ENCODE measurements at regions not wholly inside any gene's neighbourhood (a gene's known extent, or its start where the extent isn't known, plus 50 kb on each side); places are given as distances from the start of the nearest gene placed in this dataset.

DNA sequence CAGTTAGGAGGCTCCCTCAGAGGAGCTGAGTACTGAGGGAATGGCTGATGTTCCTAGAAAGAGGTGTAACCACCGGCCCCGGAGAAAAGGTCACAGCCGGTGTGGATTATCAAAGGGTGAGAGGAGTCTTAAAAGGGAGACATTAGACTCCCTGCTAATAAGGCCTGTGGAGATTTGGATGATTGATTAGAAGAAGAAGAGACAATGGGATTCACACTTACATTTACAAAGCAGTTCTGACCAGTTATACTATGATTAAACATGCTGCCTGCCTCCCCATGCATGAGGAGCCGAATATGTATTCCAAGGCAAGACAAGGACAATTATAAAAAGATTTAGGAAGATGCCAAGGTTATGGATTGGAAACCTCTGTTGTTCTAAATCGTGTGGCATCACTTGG lies 302.4 kb downstream of the SLC4A3 start:
- Mint-ChIP-seq H3K36me3 (peaks cover 0 to 7% of the 10 kb centered on the region in 2 donors), H3K9me3 (peaks cover 0 to 5% of the 10 kb centered on the region in 2 donors), H3K27ac (no peak overlapping the region)
- no peak for DNase-seq (ENCODE audit: low spot score in 2 of 2)
- no peak for ATAC-seq

DNA sequence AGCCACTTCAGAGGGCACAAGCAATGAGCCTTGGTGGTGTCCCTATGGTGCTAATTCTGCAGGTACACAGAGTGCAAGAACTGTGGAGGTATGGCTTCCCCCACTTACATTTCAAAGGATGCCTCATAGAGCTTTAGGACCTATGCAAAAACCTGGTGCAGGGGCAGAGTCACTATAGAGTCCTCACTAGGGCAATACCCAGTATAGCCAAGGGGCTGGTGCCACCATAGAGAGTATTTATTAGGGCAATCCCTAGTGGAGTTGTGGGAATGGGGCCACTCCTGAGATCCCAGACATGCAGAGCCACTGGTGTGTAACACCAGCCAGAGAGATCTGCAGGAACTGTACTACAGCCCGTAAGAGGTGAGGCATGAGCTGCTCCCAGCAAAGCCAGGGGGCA lies 312.2 kb downstream of the SLC4A3 start:
- H3K36me3 Mint-ChIP-seq = no peaks in the 10 kb centered on the region
- no peaks in the 10 kb centered on the region for H3K9me3 Mint-ChIP-seq
- ATAC-seq (no peak), DNase-seq (ENCODE audit: low spot score in 2 of 2) (no peak)
- no peak overlapping the region for H3K27ac Mint-ChIP-seq

DNA sequence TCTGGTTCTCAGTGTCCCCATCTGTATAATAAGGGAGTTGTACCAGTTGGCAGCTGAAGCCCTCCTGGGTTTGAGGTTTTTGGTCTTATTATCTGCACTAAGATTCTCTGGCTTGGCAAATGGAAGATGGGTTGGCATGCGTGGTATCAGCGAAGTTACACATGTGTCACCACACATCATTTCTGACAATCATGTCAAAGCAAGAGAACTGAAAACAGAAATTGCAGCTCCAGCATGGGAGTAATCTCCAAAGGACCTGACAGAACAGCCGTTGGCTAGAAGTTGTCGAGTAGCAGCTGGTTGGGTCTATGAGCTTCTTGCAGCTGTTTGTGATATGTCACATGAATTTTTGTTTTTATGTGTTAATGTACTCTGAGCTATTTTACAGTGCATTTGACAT lies 317.4 kb downstream of the SLC4A3 start:
- ATAC-seq = no peak
- H3K27ac Mint-ChIP-seq = no peak overlapping the region
- DNase-seq (ENCODE audit: low spot score in 2 of 2) = no peak
- no peaks in the 10 kb centered on the region for H3K9me3 Mint-ChIP-seq
- no peaks in the 10 kb centered on the region for H3K36me3 Mint-ChIP-seq

DNA sequence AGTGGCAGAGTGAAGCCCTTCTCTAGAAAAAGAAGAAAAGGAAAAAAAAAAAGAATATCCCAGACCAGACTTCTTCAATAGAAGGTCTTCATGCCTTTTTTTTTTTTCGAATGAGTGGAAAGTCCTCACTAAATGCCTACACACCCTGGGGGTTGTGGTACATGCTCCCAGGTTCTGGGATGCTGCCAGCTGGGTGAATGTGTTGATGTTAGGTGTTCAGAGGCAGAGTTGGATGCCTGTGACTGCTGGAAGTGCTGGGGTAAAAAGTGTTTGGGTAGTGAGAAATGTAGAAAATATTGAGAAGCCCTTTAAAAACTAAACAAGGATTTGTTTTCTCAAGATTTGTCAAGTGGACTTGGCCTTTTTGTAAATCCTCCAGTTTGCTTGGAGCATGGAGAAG lies 318.6 kb downstream of the SLC4A3 start:
- no peaks in the 10 kb centered on the region for H3K9me3 Mint-ChIP-seq
- no peak for ATAC-seq
- no peak for DNase-seq (ENCODE audit: low spot score in 2 of 2)

DNA sequence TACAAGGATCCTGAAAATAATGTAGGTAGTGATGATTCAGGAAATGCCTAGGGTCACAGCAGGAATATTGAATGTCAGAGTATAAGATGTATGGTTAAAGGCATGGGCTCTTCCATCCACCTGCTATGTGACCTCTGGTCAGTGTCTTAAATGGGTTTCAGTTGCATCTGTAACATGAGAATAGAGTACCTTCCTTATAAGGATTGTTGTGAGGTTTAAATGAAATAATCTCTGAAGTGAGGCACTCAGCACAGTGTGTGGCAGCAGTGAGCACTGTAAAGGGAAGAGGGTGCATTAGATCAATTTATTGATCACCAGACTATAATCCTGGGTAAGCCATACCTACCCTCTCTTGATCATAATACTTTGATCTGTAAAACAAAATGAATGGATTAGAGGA lies 319.1 kb downstream of the SLC4A3 start:
- DNase-seq (ENCODE audit: low spot score in 2 of 2) (no peak), ATAC-seq (no peak)
- no peaks in the 10 kb centered on the region for H3K9me3 Mint-ChIP-seq
- no peak overlapping the region for H3K27ac Mint-ChIP-seq
- H3K36me3 Mint-ChIP-seq = no peaks in the 10 kb centered on the region

More for the DNA sequence above, 318.6 kb downstream of the SLC4A3 start:
- no peaks in the 10 kb centered on the region for H3K36me3 Mint-ChIP-seq
- no peak overlapping the region for H3K27ac Mint-ChIP-seq

DNA sequence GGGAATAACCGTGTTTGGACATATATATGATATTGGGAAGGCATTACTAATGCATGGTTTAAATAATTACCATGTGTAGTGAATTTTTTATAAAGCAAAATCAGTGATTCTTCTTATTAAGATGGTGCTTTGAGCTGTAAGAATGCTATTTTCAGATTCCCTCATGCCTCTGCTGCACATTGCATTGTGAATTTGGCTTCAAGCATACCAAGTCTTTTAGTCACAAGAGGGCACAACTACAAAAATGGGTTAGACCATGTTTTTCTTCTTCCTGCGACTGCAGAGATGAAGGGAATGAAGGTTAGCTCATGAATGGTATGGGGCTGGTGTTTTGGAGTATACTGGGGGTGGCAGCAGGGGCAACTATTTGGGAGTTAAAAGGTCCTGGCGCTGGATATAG lies 320.1 kb downstream of the SLC4A3 start:
- ATAC-seq (no peak), DNase-seq (ENCODE audit: low spot score in 2 of 2) (no peak)
- Mint-ChIP-seq H3K9me3 (no peaks in the 10 kb centered on the region), H3K27ac (no peak overlapping the region), H3K36me3 (no peaks in the 10 kb centered on the region)

DNA sequence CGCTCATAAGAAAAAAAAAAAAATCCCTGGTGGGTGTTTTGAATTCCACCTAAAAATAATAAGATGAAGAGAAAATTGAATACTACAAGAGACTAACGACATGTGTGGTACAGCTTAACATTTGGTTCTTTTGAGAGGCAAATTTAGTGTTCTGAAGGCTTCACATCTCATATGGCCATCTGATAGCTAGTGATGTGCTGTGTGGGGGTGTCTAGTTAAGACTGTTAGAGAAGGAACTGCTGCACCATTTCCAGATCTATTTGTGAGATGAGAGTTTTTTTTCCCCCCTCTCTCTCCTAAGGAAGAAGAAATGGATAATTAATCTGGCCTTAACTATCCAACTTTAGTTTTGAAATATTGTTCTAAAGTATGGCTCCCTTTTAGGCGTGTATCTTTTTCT lies 321.6 kb downstream of the SLC4A3 start:
- no peaks in the 10 kb centered on the region for H3K9me3 Mint-ChIP-seq

GRCh38 chr2:219951099-219951498 lies 323.7 kb downstream of the SLC4A3 start:
- Mint-ChIP-seq H3K9me3 (no peaks in the 10 kb centered on the region), H3K27ac (no peak overlapping the region), H3K36me3 (no peaks in the 10 kb centered on the region)
- no peak for ATAC-seq
- no peak for DNase-seq (ENCODE audit: low spot score in 2 of 2)

More for the DNA sequence above, 321.6 kb downstream of the SLC4A3 start:
- DNase-seq (ENCODE audit: low spot score in 2 of 2) (no peak), ATAC-seq (no peak)
- Mint-ChIP-seq H3K36me3 (no peaks in the 10 kb centered on the region), H3K27ac (no peak overlapping the region)

GRCh38 chr2:219954331-219954730 lies 326.9 kb downstream of the SLC4A3 start:
- no peak for ATAC-seq
- H3K36me3 Mint-ChIP-seq = no peaks in the 10 kb centered on the region

DNA sequence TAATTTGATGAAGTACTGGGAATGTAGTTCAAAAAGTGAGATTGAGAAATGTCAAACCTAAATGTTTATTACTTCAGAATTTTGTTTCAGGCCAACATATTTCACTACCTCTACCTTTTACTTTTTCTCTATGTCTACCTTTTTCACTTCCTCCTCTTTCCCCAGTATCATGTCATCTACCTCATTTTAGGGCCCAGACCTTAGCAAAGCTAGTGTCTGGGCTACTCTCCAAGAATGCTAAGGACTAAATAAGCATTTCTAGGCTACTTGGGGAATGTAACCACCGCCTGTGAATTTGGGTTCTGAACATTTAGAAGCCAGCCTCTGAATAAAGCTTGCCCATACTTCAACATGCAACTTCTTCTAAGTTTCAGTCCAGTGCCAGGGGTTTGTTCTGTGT lies 330.4 kb downstream of the SLC4A3 start:
- DNase-seq (ENCODE audit: low spot score in 2 of 2) = no peak
- Mint-ChIP-seq H3K9me3 (no peaks in the 10 kb centered on the region), H3K27ac (no peak overlapping the region), H3K36me3 (no peaks in the 10 kb centered on the region)
- no peak for ATAC-seq

More at GRCh38 chr2:219954331-219954730, 326.9 kb downstream of the SLC4A3 start:
- no peaks in the 10 kb centered on the region for H3K9me3 Mint-ChIP-seq
- DNase-seq (ENCODE audit: low spot score in 2 of 2) = no peak
- H3K27ac Mint-ChIP-seq = no peak overlapping the region

DNA sequence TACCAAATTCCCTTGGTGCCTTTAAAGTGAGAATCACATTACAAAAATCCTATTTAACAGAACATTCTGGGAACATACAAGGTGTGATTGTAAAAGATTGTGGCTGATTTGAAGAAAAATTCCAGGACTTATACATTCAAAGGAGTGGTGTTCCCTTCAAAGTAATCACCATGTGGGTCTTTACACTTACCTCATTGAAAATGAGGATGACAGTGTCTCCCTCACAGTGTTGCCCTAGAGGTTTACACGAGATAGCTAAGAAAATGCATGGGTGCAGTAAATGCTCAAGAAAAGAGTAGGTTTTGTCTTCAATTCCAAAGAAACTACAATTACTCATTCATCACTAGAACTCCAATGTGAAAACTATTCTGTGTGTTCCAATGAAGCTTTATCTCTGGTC lies 331.5 kb downstream of the SLC4A3 start:
- Mint-ChIP-seq H3K9me3 (no peaks in the 10 kb centered on the region), H3K36me3 (no peaks in the 10 kb centered on the region), H3K27ac (no peak overlapping the region)
- ATAC-seq = no peak
- DNase-seq (ENCODE audit: low spot score in 2 of 2) = no peak

- ATAC-seq = no peak
- Mint-ChIP-seq H3K36me3 (no peaks in the 10 kb centered on the region), H3K27ac (no peak overlapping the region)
Observed at GRCh38 chr2:219959471-219959870, 332.0 kb downstream of the SLC4A3 start.

GRCh38 chr2:219961947-219962498 lies 334.6 kb downstream of the SLC4A3 start:
- Mint-ChIP-seq H3K36me3 (no peaks in the 10 kb centered on the region), H3K9me3 (no peaks in the 10 kb centered on the region), H3K27ac (no peak overlapping the region)
- ATAC-seq (no peak), DNase-seq (ENCODE audit: low spot score in 2 of 2) (no peak)

More at GRCh38 chr2:219959471-219959870, 332.0 kb downstream of the SLC4A3 start:
- DNase-seq (ENCODE audit: low spot score in 2 of 2) = no peak
- no peaks in the 10 kb centered on the region for H3K9me3 Mint-ChIP-seq

DNA sequence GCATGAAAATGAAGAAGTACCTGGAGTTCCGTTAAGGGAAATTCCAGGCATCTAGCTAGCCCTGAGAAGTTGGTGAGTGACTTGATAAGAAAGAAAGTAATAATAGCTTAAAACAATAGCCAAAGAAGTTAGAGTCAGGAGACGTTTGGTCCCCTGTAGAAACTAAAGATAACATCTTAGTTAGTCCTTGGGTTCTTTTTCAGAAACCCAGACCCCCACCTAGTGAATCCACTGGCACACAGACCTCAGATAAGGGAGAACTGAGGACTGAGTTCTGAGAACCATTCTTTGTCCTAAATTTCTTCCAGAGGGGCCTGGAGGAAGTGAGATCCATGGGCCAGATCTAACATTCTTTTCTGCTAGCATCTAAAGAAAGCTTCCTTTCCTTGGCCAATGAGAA lies 335.4 kb downstream of the SLC4A3 start:
- DNase-seq (ENCODE audit: low spot score in 2 of 2) (no peak), ATAC-seq (no peak)
- Mint-ChIP-seq H3K36me3 (no peaks in the 10 kb centered on the region), H3K9me3 (no peaks in the 10 kb centered on the region), H3K27ac (no peak overlapping the region)

GRCh38 chr2:219965287-219966194 lies 338.1 kb downstream of the SLC4A3 start:
- Mint-ChIP-seq H3K27ac (no peak overlapping the region), H3K9me3 (no peaks in the 10 kb centered on the region), H3K36me3 (no peaks in the 10 kb centered on the region)
- DNase-seq (ENCODE audit: low spot score in 2 of 2) = no peak
- no peak for ATAC-seq

- no peaks in the 10 kb centered on the region for H3K9me3 Mint-ChIP-seq
- ATAC-seq (no peak), DNase-seq (ENCODE audit: low spot score in 2 of 2) (no peak)
- no peaks in the 10 kb centered on the region for H3K36me3 Mint-ChIP-seq
- no peak overlapping the region for H3K27ac Mint-ChIP-seq
Observed at GRCh38 chr2:219967247-219968245, 340.1 kb downstream of the SLC4A3 start.

Data from activated naive CD4-positive, alpha-beta T cell treated with anti-CD3 and anti-CD28 coated beads, Interleukin-2, amount 50 U/mL, for 72 hours (primary cell).